Transverse colon (tissue), 4 donors: ENCODE measurements at regions not wholly inside any gene's neighbourhood (a gene's known extent, or its start where the extent isn't known, plus 50 kb on each side); places are given as distances from the start of the nearest gene placed in this dataset.

Experiments used
- DNase-seq: peaks from one replicate; pipeline ENCODE4 v3.0.0-alpha.2; 2019
- H3K27ac ChIP-seq, 4 donors: fragments of 200-600 bp; sonication (generic); 2 replicates each; pipeline ENCODE4 v1.5.1; 2016 to 2018; ENCODE audit warnings: inconsistent platforms in 4 of 4
- H3K27me3 ChIP-seq: fragments of 200-600 bp; sonication (generic); 2 replicates; pipeline ENCODE4 v1.5.1; 2017; ENCODE audit warnings: inconsistent platforms
- H3K36me3 ChIP-seq, 4 donors: fragments of 200-600 bp; sonication (generic); 2 replicates each; pipeline ENCODE4 v1.5.1; 2017 to 2019; ENCODE audit warnings: inconsistent platforms in 4 of 4
- H3K4me1 ChIP-seq, 4 donors: fragments of 200-600 bp; sonication (generic); 2 replicates each; pipeline ENCODE4 v1.5.1; 2017 to 2020; ENCODE audit warnings: inconsistent platforms in 4 of 4
- H3K4me3 ChIP-seq, 4 donors: fragments of 200-600 bp; sonication (generic); 1 replicate in 1 of 4; 2 replicates in 3 of 4; pipeline versions ENCODE4 v1.5.1 to v1.6.1; 2017 to 2019; ENCODE audit warnings: inconsistent platforms in 4 of 4
- H3K9me3 ChIP-seq, 2 donors: fragments of 200-600 bp; sonication (generic); 2 replicates each; pipeline ENCODE4 v1.5.1; 2017 to 2019; ENCODE audit warnings: inconsistent platforms in 2 of 2
- CTCF ChIP-seq, 5 experiments: fragments of 200-600 bp in 3 of 5; fragments of 450-650 bp in 2 of 5; sonication (generic) in 3 of 5; IDR thresholded peaks; 1 replicate in 2 of 5; 2 replicates in 3 of 5; pipeline ENCODE4 v1.5.1; 2016 to 2017; ENCODE audit warnings: antibody characterized with exemption in 5 of 5, inconsistent platforms in 3 of 5, mild to moderate bottlenecking in 2 of 5, moderate library complexity in 1 of 5
- EP300 ChIP-seq: sonication (generic); formaldehyde crosslinking; IDR thresholded peaks from one replicate; pipeline ENCODE4 v1.6.1; 2017; ENCODE audit warnings: antibody characterized with exemption, low read depth
- POLR2A ChIP-seq: fragments of 450-650 bp; IDR thresholded peaks from one replicate; pipeline ENCODE4 v1.6.1; 2016; ENCODE audit warnings: antibody characterized with exemption, mild to moderate bottlenecking, moderate library complexity
- POLR2AphosphoS5 ChIP-seq, 3 donors: sonication (generic); formaldehyde crosslinking; IDR thresholded peaks; one replicate each; pipeline ENCODE4 v1.6.1; 2016; ENCODE audit warnings: antibody characterized with exemption in 3 of 3
- WGBS, 2 donors: methylation state at CpG; one replicate each; pipeline ENCODE4 v1.1.5; 2018; ENCODE audit warnings: low coverage in 1 of 2; 5-methylcytosine and 5-hydroxymethylcytosine counted together
- in situ Hi-C, 4 donors: fragments of 200-750 bp; cut with MboI; loops; one replicate each; pipeline versions ENCODE4 v1.15.0 to v1.15.1; 2017; ENCODE audit warnings: low sequenced_read_pairs in 3 of 4, low pct_ligation_motif_present in 1 of 4, low pct_unique_long_range_greater_than_20kb in 1 of 4
- intact Hi-C: fragments of 100-400 bp; cut with DNase I; formaldehyde crosslinking; loops from one replicate; pipeline ENCODE4 v1.15.1; 2023; ENCODE audit warnings: low total_unique reads

GRCh38 chr1:79762461-79762860 is 755.9 kb upstream of the ADGRL4 start:
- no peaks in the 10 kb centered on the region for H3K9me3 ChIP-seq

GRCh38 chr1:79760531-79760930 is 754.0 kb upstream of the ADGRL4 start:
- no peak for DNase-seq
- H3K36me3 ChIP-seq: no peaks in the 10 kb centered on the region
- TF ChIP-seq CTCF (IDR thresholded peaks at IDR 0.05) (no peak), POLR2A (no peak), POLR2AphosphoS5 (IDR thresholded peaks at IDR 0.05) (no peak), EP300 (no peak)
- H3K27me3 ChIP-seq: no peaks in the 10 kb centered on the region
- no peaks in the 10 kb centered on the region for H3K9me3 ChIP-seq
- WGBS, 2 donors: 60 to 72% methylated on average over 1 of the region's 1 CpG
- H3K4me1 ChIP-seq: no peaks in the 10 kb centered on the region
- H3K27ac ChIP-seq: no peak overlapping the region
- in situ Hi-C loops (no loop called here), intact Hi-C loops (no loop called here)
- no peak overlapping the region for H3K4me3 ChIP-seq

More at GRCh38 chr1:79762461-79762860, 755.9 kb upstream of the ADGRL4 start:
- Histone ChIP-seq H3K4me3 (no peak overlapping the region), H3K27ac (no peak overlapping the region), H3K36me3 (no peaks in the 10 kb centered on the region), H3K4me1 (no peaks in the 10 kb centered on the region), H3K27me3 (no peaks in the 10 kb centered on the region)
- no peak for TF ChIP-seq POLR2A
- no peak for TF ChIP-seq POLR2AphosphoS5 (IDR thresholded peaks at IDR 0.05)
- no peak for TF ChIP-seq EP300
- no peak for TF ChIP-seq CTCF (IDR thresholded peaks at IDR 0.05)
- intact Hi-C loops: no loop called here
- no peak for DNase-seq
- in situ Hi-C loops: no loop called here

- Histone ChIP-seq H3K4me1 (no peaks in the 10 kb centered on the region), H3K36me3 (no peaks in the 10 kb centered on the region), H3K27ac (no peak overlapping the region), H3K27me3 (no peaks in the 10 kb centered on the region), H3K9me3 (no peaks in the 10 kb centered on the region), H3K4me3 (no peak overlapping the region)
- TF ChIP-seq CTCF (IDR thresholded peaks at IDR 0.05): no peak
- no peak for TF ChIP-seq EP300
- no peak for TF ChIP-seq POLR2A
- no peak for TF ChIP-seq POLR2AphosphoS5 (IDR thresholded peaks at IDR 0.05)
- in situ Hi-C loops (no loop called here), intact Hi-C loops (no loop called here)
- no peak for DNase-seq
- 75 to 81% methylated on average over 2 of the region's 2 CpGs for WGBS, 2 donors
These were observed 743.1 kb upstream of the ADGRL4 start for GRCh38 chr1:79749607-79750006.

- WGBS, 2 donors: 54 to 66% methylated on average over 2 of the region's 2 CpGs
- Histone ChIP-seq H3K9me3 (no peaks in the 10 kb centered on the region), H3K4me1 (no peaks in the 10 kb centered on the region), H3K36me3 (no peaks in the 10 kb centered on the region), H3K27me3 (no peaks in the 10 kb centered on the region), H3K4me3 (no peak overlapping the region), H3K27ac (no peak overlapping the region)
- intact Hi-C loops (no loop called here), in situ Hi-C loops (no loop called here)
- no peak for TF ChIP-seq CTCF (IDR thresholded peaks at IDR 0.05)
- no peak for TF ChIP-seq POLR2A
- no peak for TF ChIP-seq EP300
- no peak for TF ChIP-seq POLR2AphosphoS5 (IDR thresholded peaks at IDR 0.05)
- DNase-seq: no peak
These were observed 739.4 kb upstream of the ADGRL4 start for GRCh38 chr1:79745929-79746328.
